Stimulated activated CD4-positive, alpha-beta T cell treated with anti-CD3 and anti-CD28 coated beads, Interleukin-15, amount 100 ng/mL, for 24 hours (primary cell): ENCODE measurements at regions not wholly inside any gene's neighbourhood (a gene's known extent, or its start where the extent isn't known, plus 50 kb on each side); places are given as distances from the start of the nearest gene placed in this dataset.
"Not testable (repeated sequence)": the region's sequence is repeated elsewhere in the genome, so short reads cannot be mapped to it uniquely, and the experiment has no call there.

Experiments
- DNase-seq: peaks from one replicate; pipeline ENCODE4 v3.0.0-alpha.2; 2020

- DNase-seq = not testable (repeated sequence)
These were observed 51.5 kb upstream of the CDC42EP3 start for GRCh38 chr2:37722971-37723370.

GRCh38 chr2:37730037-37730818 is 58.8 kb upstream of the CDC42EP3 start:
- no peak for DNase-seq

- DNase-seq = not testable (repeated sequence)
These were observed 61.0 kb upstream of the CDC42EP3 start for GRCh38 chr2:37732412-37732811.

GRCh38 chr2:37733251-37733650 is 61.8 kb upstream of the CDC42EP3 start:
- DNase-seq = no peak

- DNase-seq = not testable (repeated sequence)
These were observed 62.5 kb upstream of the CDC42EP3 start for GRCh38 chr2:37733955-37734354.

- DNase-seq = not testable (repeated sequence)
These were observed 63.6 kb upstream of the CDC42EP3 start for GRCh38 chr2:37734891-37735523.

- DNase-seq = not testable (repeated sequence)
These were observed 64.1 kb upstream of the CDC42EP3 start for GRCh38 chr2:37735524-37735910.

GRCh38 chr2:37737507-37737906 is 66.1 kb upstream of the CDC42EP3 start:
- no peak for DNase-seq

GRCh38 chr2:37738266-37738885 is 66.9 kb upstream of the CDC42EP3 start:
- no peak for DNase-seq

GRCh38 chr2:37739153-37739552 is 67.7 kb upstream of the CDC42EP3 start:
- no peak for DNase-seq

- DNase-seq = no peak
These were observed 68.8 kb upstream of the CDC42EP3 start for GRCh38 chr2:37740164-37740739.

GRCh38 chr2:37742286-37742685 is 70.8 kb upstream of the CDC42EP3 start:
- no peak for DNase-seq

- DNase-seq = no peak
These were observed 72.6 kb upstream of the CDC42EP3 start for GRCh38 chr2:37744010-37744409.

- not testable (repeated sequence) for DNase-seq
These were observed 73.5 kb upstream of the CDC42EP3 start for GRCh38 chr2:37744961-37745360.

- not testable (repeated sequence) for DNase-seq
These were observed 74.6 kb upstream of the CDC42EP3 start for GRCh38 chr2:37746011-37746410.

- no peak for DNase-seq
These were observed 75.4 kb upstream of the CDC42EP3 start for GRCh38 chr2:37746883-37747282.

GRCh38 chr2:37748541-37748940 is 77.1 kb upstream of the CDC42EP3 start:
- no peak for DNase-seq

- not testable (repeated sequence) for DNase-seq
These were observed 78.8 kb upstream of the CDC42EP3 start for GRCh38 chr2:37750286-37750685.

- no peak for DNase-seq
These were observed 81.3 kb upstream of the CDC42EP3 start for GRCh38 chr2:37752766-37753165.

- no peak for DNase-seq
These were observed 82.3 kb upstream of the CDC42EP3 start for GRCh38 chr2:37753758-37754157.

GRCh38 chr2:37755961-37756559 is 84.6 kb upstream of the CDC42EP3 start:
- not testable (repeated sequence) for DNase-seq

- not testable (repeated sequence) for DNase-seq
These were observed 86.0 kb upstream of the CDC42EP3 start for GRCh38 chr2:37757456-37757855.

GRCh38 chr2:37758141-37758601 is 86.7 kb upstream of the CDC42EP3 start:
- not testable (repeated sequence) for DNase-seq
